NT2/D1 (cell line): ENCODE measurements at regions not wholly inside any gene's neighbourhood (a gene's known extent, or its start where the extent isn't known, plus 50 kb on each side); places are given as distances from the start of the nearest gene placed in this dataset.

ENCODE experiments used
- SUZ12 ChIP-seq: IDR thresholded peaks from 2 replicates; pipeline ENCODE4 v1.6.1; 2011; ENCODE audit not compliant: insufficient read length, insufficient read depth; ENCODE audit errors: extremely low read depth
- YY1 ChIP-seq: IDR thresholded peaks from 2 replicates; pipeline ENCODE4 v1.6.1; 2011; ENCODE audit not compliant: insufficient read length, insufficient read depth
- ZNF274 ChIP-seq: IDR thresholded peaks from 2 replicates; pipeline ENCODE4 v1.6.1; 2011; ENCODE audit warnings: mild to moderate bottlenecking, low read depth, low read length

- TF ChIP-seq YY1 (no peak), SUZ12 (no peak), ZNF274 (no peak)
Measured at GRCh38 chr12:65765436-65765813, 58.9 kb upstream of the HMGA2 start.
